Lower leg skin (tissue), 3 donors: ENCODE measurements at regions not wholly inside any gene's neighbourhood (a gene's known extent, or its start where the extent isn't known, plus 50 kb on each side); places are given as distances from the start of the nearest gene placed in this dataset.

Experiments
- CTCF ChIP-seq, 3 donors: fragments of 450-650 bp; IDR thresholded peaks; one replicate each; pipeline ENCODE4 v1.5.1; 2016; ENCODE audit warnings: antibody characterized with exemption in 3 of 3, mild to moderate bottlenecking in 3 of 3, moderate library complexity in 2 of 3
- POLR2A ChIP-seq, 2 donors: fragments of 450-650 bp; IDR thresholded peaks; one replicate each; pipeline ENCODE4 v1.6.1; 2016 to 2017; ENCODE audit warnings: antibody characterized with exemption in 2 of 2, mild to moderate bottlenecking in 1 of 2, moderate library complexity in 1 of 2

- TF ChIP-seq CTCF (IDR thresholded peaks at IDR 0.05): no peak
- no peak for TF ChIP-seq POLR2A (IDR thresholded peaks at IDR 0.05)
These were observed 68.2 kb upstream of the CXCR4 start for GRCh38 chr2:136185981-136186776.
